NAMALWA (cell line): ENCODE measurements at regions not wholly inside any gene's neighbourhood (a gene's known extent, or its start where the extent isn't known, plus 50 kb on each side); places are given as distances from the start of the nearest gene placed in this dataset.

Experiments
- DNase-seq: peaks from one replicate; pipeline ENCODE4 v3.0.0-alpha.2; 2015; ENCODE audit warnings: low spot score

GRCh38 chr5:52674815-52675545 lies 112.7 kb upstream of the ITGA1 start:
- no peak for DNase-seq

- DNase-seq: no peak
Measured at GRCh38 chr5:52682492-52682891, 105.2 kb upstream of the ITGA1 start.

- no peak for DNase-seq
Measured at GRCh38 chr5:52684051-52684450, 103.7 kb upstream of the ITGA1 start.

GRCh38 chr5:52685566-52685965 lies 102.2 kb upstream of the ITGA1 start:
- DNase-seq: no peak

GRCh38 chr5:52685971-52686370 lies 101.7 kb upstream of the ITGA1 start:
- DNase-seq: no peak

GRCh38 chr5:52690236-52690768 lies 97.4 kb upstream of the ITGA1 start:
- no peak for DNase-seq

- DNase-seq: no peak
Measured at GRCh38 chr5:52692039-52692438, 95.7 kb upstream of the ITGA1 start.

- no peak for DNase-seq
Measured at GRCh38 chr5:52692606-52693005, 95.1 kb upstream of the ITGA1 start.

GRCh38 chr5:52693280-52693679 lies 94.4 kb upstream of the ITGA1 start:
- no peak for DNase-seq

- no peak for DNase-seq
Measured at GRCh38 chr5:52693836-52694235, 93.9 kb upstream of the ITGA1 start.

GRCh38 chr5:52694648-52695047 lies 93.1 kb upstream of the ITGA1 start:
- no peak for DNase-seq

- DNase-seq: no peak
Measured at GRCh38 chr5:52702877-52703276, 84.8 kb upstream of the ITGA1 start.

- no peak for DNase-seq
Measured at GRCh38 chr5:52703321-52703720, 84.4 kb upstream of the ITGA1 start.

GRCh38 chr5:52705720-52706119 lies 82.0 kb upstream of the ITGA1 start:
- DNase-seq: no peak

- no peak for DNase-seq
Measured at GRCh38 chr5:52706775-52707174, 80.9 kb upstream of the ITGA1 start.

GRCh38 chr5:52707616-52708015 lies 80.1 kb upstream of the ITGA1 start:
- DNase-seq: no peak

GRCh38 chr5:52708463-52708862 lies 79.3 kb upstream of the ITGA1 start:
- DNase-seq: no peak

GRCh38 chr5:52709167-52709925 lies 78.4 kb upstream of the ITGA1 start:
- no peak for DNase-seq

GRCh38 chr5:52710310-52710971 lies 77.3 kb upstream of the ITGA1 start:
- DNase-seq: no peak

GRCh38 chr5:52710972-52711596 lies 76.6 kb upstream of the ITGA1 start:
- no peak for DNase-seq

- no peak for DNase-seq
Measured at GRCh38 chr5:52712354-52712753, 75.4 kb upstream of the ITGA1 start.

- no peak for DNase-seq
Measured at GRCh38 chr5:52725065-52725746, 62.5 kb upstream of the ITGA1 start.
